Epithelial cell of proximal tubule (primary cell): ENCODE measurements at regions not wholly inside any gene's neighbourhood (a gene's known extent, or its start where the extent isn't known, plus 50 kb on each side); places are given as distances from the start of the nearest gene placed in this dataset.

Experiments
- DNase-seq: peaks from one replicate; pipeline ENCODE4 v3.0.0-alpha.2; 2011; ENCODE audit warnings: low read depth
- H3K4me3 ChIP-seq: 2 replicates; pipeline ENCODE4 v1.5.1; 2011; ENCODE audit warnings: low read depth, mild to moderate bottlenecking, low read length
- TF ChIP-seq, protein P1 (sequence below): conservative IDR thresholded peaks from 2 replicates; pipeline ENCODE4 v1.5.1; 2012; ENCODE audit warnings: low read depth, mild to moderate bottlenecking, low read length

- no peak overlapping the region for H3K4me3 ChIP-seq
- DNase-seq = no peak
- TF ChIP-seq, protein P1, sequence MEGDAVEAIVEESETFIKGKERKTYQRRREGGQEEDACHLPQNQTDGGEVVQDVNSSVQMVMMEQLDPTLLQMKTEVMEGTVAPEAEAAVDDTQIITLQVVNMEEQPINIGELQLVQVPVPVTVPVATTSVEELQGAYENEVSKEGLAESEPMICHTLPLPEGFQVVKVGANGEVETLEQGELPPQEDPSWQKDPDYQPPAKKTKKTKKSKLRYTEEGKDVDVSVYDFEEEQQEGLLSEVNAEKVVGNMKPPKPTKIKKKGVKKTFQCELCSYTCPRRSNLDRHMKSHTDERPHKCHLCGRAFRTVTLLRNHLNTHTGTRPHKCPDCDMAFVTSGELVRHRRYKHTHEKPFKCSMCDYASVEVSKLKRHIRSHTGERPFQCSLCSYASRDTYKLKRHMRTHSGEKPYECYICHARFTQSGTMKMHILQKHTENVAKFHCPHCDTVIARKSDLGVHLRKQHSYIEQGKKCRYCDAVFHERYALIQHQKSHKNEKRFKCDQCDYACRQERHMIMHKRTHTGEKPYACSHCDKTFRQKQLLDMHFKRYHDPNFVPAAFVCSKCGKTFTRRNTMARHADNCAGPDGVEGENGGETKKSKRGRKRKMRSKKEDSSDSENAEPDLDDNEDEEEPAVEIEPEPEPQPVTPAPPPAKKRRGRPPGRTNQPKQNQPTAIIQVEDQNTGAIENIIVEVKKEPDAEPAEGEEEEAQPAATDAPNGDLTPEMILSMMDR = no peak
Observed at GRCh38 chr1:191905781-191906180, 252.5 kb upstream of the RGS18 start.

DNA sequence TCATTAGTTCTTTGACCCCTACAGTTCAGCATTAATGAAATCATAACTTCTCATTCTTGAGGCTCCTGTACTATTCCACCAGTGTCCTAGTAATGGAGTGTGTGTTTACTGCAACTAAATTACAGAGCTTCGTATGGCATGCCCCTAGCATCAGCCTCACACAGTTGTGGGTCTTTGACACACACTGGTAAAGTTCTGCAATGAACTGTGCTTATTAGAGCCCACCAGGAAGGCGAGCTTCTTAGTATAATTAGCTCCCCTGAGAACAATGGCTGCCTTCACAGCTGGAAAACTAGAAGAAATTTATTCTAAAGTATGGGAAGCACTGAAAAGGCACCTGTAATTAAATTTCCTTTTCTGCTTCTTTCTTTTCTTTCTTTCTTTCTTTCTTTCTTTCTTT, 251.1 kb upstream of the RGS18 start:
- no peak for DNase-seq

DNA sequence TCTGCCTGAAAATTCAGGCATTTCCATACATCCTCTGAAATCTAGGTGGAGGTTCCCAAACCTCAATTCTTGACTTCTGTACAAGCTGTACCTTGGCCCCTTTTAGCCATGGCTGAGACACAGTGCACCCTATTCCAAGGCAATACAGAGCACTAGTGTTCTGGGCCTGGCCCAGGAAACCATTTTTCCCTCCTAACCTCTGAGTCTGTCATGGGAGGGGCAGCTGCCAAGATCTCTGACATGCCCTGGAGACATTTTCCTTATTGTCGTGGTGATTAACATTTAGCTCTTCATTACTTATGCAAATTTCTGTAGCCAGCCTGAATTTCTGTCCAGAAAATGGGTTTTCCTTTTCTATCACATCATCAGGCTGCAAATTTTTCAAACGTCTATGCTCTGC, 248.0 kb upstream of the RGS18 start:
- TF ChIP-seq, protein P1 = no peak
- H3K4me3 ChIP-seq = no peak overlapping the region
- no peak for DNase-seq

More for the DNA sequence above, 251.1 kb upstream of the RGS18 start:
- H3K4me3 ChIP-seq = no peak overlapping the region
- TF ChIP-seq, protein P1 = no peak

DNA sequence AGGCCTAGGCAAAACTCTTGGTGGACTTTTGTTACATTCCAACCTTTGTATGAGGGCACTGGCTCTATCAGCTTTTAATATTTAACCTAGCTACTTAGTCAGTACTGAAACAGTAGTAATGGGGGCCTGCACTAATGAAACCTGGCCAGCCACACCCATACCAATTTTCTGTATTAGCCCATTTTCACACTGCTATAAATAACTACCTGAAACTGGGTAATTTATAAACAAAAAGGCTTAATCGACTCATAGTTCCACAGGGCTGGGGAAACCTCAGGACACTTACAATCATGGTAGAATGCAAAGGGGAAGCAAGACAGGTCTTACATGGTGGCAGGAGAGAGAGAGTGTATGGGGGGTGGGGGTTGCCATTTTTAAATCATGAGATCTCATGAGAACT, 245.7 kb upstream of the RGS18 start:
- DNase-seq = no peak
- no peak overlapping the region for H3K4me3 ChIP-seq
- TF ChIP-seq, protein P1 = no peak

- no peak for DNase-seq
- no peak overlapping the region for H3K4me3 ChIP-seq
- TF ChIP-seq, protein P1 = no peak
Observed at GRCh38 chr1:191913260-191913977, 244.8 kb upstream of the RGS18 start.

GRCh38 chr1:191929383-191929782, 228.9 kb upstream of the RGS18 start:
- DNase-seq = no peak

More at GRCh38 chr1:191929383-191929782, 228.9 kb upstream of the RGS18 start:
- TF ChIP-seq, protein P1 = no peak
- H3K4me3 ChIP-seq = no peak overlapping the region
